ENCODE measurements at regions not wholly inside any gene's neighbourhood (a gene's known extent, or its start where the extent isn't known, plus 50 kb on each side); places are given as distances from the start of the nearest gene placed in this dataset.
"Not testable (repeated sequence)": the region's sequence is repeated elsewhere in the genome, so short reads cannot be mapped to it uniquely, and the experiment has no call there.

DNA sequence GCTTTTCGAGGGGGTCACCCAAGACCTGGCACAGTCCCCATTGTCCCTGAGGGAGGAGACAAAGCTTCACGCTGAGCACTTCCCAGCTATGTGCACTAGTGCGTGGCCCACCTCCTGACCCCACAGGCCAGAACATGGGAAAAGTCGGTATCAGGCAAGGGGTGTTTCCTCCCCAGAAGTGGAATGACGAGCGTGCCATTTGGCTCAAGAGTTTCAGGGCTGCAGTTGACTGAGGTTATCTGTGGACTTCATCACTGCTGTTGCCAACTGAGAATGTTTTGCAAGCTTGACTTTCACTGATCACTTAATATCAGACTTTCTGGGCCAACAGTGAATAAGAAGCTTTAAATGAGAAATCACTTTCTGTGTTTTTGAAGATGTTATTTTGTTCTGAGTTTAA, 137.0 kb upstream of the AFDN start (continued):
- no peak for TF ChIP-seq FIP1L1 (IDR thresholded peaks at IDR 0.05; ENCODE audit: borderline replicate concordance, insufficient read depth, low read depth, low read length)
- TF ChIP-seq TARDBP (CRISPR knock-in tag; IDR thresholded peaks at IDR 0.05), result no peak
- TF ChIP-seq DPF2 (CRISPR knock-in tag; IDR thresholded peaks at IDR 0.05; ENCODE audit: borderline replicate concordance, low read depth), result no peak

DNA sequence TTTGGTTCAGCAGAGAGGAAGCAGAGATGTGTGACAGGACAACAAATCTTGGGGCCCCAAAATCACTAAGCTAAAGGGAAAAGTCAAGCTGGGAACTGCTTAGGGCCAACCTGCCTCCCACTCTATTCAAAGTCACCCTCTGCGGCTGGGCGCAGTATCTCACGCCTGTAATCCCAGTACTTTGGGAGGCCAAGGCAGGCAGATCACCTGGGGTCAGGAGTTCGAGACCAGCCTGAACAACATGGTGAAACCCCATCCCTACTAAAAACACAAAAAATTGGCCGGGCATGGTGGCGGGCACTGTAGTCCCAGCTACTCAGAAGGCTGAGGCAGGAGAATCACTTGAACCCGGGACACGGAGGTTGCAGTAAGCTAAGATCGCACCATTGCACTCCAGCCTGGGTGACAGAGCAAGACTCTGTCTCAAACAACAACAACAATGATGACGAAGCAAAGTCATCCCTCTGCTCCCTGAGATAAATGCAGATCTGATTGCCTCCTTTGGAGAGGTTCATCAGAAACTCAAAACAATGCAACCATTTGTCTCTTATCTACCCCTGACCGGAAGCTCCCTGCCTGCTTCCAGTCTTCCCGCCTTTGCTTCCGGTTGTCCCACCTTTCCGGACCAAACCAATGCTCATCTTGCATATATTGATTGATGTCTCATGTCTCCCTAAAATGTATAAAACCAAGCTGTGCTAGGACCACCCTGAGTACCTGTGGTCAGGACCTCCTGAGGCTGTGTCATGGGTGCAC, 136.4 kb upstream of the AFDN start:
- FAIRE-seq; CTCF ChIA-PET (ENCODE audit: low intra/inter-chr PET ratio, low total read pairs); DNase-seq (ENCODE audit: low spot score); H3K9me3 ChIP-seq (ENCODE audit: low read length); H3K27ac ChIP-seq (ENCODE audit: extremely low read length, insufficient read depth, low read length); H3K27me3 ChIP-seq (ENCODE audit: control insufficient read depth in 1 of 2, insufficient read depth in 2 of 2, low read length in 2 of 2); H3K4me2 ChIP-seq (ENCODE audit: low read depth, low read length); H2AFZ ChIP-seq (ENCODE audit: low read length); H3K4me3 ChIP-seq (replicated peaks in 1 of 3; ENCODE audit: insufficient read depth in 1 of 3, low read depth in 2 of 3, low read length in 3 of 3); H4K20me1 ChIP-seq (ENCODE audit: insufficient read depth, low read length); in situ Hi-C loops (cut with HindIII; ENCODE audit: extremely low pct_ligation_motif_present, low pct_unique_long_range_greater_than_20kb); BruUV-seq (replicated peaks); H3K36me3 ChIP-seq (replicated peaks in 1 of 2; ENCODE audit: control insufficient read depth in 1 of 2, insufficient read depth in 2 of 2, low read length in 2 of 2); H3K9ac ChIP-seq (ENCODE audit: insufficient read depth, low read depth, low read length); H3K79me2 ChIP-seq (ENCODE audit: insufficient read depth, low read length); intact Hi-C loops (cut with micrococcal nuclease; ENCODE audit: unreplicated experiment); ATAC-seq; POLR2A ChIA-PET; TF ChIP-seq SOX6 (IDR thresholded peaks at IDR 0.05): not testable (repeated sequence)
- WGBS (ENCODE audit: low lambda C conversion rate), result 94% methylated on average over 14 of the region's 14 CpGs
- peaks cover 42% of the 10 kb centered on the region for H3K4me1 ChIP-seq (ENCODE audit: insufficient read depth, low read length)
- TF ChIP-seq, protein P1, sequence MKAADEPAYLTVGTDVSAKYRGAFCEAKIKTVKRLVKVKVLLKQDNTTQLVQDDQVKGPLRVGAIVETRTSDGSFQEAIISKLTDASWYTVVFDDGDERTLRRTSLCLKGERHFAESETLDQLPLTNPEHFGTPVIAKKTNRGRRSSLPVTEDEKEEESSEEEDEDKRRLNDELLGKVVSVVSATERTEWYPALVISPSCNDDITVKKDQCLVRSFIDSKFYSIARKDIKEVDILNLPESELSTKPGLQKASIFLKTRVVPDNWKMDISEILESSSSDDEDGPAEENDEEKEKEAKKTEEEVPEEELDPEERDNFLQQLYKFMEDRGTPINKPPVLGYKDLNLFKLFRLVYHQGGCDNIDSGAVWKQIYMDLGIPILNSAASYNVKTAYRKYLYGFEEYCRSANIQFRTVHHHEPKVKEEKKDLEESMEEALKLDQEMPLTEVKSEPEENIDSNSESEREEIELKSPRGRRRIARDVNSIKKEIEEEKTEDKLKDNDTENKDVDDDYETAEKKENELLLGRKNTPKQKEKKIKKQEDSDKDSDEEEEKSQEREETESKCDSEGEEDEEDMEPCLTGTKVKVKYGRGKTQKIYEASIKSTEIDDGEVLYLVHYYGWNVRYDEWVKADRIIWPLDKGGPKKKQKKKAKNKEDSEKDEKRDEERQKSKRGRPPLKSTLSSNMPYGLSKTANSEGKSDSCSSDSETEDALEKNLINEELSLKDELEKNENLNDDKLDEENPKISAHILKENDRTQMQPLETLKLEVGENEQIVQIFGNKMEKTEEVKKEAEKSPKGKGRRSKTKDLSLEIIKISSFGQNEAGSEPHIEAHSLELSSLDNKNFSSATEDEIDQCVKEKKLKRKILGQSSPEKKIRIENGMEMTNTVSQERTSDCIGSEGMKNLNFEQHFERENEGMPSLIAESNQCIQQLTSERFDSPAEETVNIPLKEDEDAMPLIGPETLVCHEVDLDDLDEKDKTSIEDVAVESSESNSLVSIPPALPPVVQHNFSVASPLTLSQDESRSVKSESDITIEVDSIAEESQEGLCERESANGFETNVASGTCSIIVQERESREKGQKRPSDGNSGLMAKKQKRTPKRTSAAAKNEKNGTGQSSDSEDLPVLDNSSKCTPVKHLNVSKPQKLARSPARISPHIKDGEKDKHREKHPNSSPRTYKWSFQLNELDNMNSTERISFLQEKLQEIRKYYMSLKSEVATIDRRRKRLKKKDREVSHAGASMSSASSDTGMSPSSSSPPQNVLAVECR (CRISPR knock-in tag; IDR thresholded peaks at IDR 0.05; ENCODE audit: borderline replicate concordance), result 0 out of 2 replicates have a peak, but pooled peaks have one; percentile 5
- peak; percentile 31; the same call in 1 of the 2 replicates for TF ChIP-seq SOX6 (CRISPR knock-in tag; IDR thresholded peaks at IDR 0.05)
- TF ChIP-seq, protein P2, sequence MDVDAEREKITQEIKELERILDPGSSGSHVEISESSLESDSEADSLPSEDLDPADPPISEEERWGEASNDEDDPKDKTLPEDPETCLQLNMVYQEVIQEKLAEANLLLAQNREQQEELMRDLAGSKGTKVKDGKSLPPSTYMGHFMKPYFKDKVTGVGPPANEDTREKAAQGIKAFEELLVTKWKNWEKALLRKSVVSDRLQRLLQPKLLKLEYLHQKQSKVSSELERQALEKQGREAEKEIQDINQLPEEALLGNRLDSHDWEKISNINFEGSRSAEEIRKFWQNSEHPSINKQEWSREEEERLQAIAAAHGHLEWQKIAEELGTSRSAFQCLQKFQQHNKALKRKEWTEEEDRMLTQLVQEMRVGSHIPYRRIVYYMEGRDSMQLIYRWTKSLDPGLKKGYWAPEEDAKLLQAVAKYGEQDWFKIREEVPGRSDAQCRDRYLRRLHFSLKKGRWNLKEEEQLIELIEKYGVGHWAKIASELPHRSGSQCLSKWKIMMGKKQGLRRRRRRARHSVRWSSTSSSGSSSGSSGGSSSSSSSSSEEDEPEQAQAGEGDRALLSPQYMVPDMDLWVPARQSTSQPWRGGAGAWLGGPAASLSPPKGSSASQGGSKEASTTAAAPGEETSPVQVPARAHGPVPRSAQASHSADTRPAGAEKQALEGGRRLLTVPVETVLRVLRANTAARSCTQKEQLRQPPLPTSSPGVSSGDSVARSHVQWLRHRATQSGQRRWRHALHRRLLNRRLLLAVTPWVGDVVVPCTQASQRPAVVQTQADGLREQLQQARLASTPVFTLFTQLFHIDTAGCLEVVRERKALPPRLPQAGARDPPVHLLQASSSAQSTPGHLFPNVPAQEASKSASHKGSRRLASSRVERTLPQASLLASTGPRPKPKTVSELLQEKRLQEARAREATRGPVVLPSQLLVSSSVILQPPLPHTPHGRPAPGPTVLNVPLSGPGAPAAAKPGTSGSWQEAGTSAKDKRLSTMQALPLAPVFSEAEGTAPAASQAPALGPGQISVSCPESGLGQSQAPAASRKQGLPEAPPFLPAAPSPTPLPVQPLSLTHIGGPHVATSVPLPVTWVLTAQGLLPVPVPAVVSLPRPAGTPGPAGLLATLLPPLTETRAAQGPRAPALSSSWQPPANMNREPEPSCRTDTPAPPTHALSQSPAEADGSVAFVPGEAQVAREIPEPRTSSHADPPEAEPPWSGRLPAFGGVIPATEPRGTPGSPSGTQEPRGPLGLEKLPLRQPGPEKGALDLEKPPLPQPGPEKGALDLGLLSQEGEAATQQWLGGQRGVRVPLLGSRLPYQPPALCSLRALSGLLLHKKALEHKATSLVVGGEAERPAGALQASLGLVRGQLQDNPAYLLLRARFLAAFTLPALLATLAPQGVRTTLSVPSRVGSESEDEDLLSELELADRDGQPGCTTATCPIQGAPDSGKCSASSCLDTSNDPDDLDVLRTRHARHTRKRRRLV (CRISPR knock-in tag; IDR thresholded peaks at IDR 0.05), result 0 out of 2 replicates have a peak, but pooled peaks have one; percentile 35
- TF ChIP-seq HIVEP1 (CRISPR knock-in tag; IDR thresholded peaks at IDR 0.05), result 0 out of 2 replicates have a peak, but pooled peaks have one; percentile 59
- TF ChIP-seq BORCS8-MEF2B (CRISPR knock-in tag; IDR thresholded peaks at IDR 0.05), result 0 out of 2 replicates have a peak, but pooled peaks have one; percentile 34
- TF ChIP-seq, protein P3, sequence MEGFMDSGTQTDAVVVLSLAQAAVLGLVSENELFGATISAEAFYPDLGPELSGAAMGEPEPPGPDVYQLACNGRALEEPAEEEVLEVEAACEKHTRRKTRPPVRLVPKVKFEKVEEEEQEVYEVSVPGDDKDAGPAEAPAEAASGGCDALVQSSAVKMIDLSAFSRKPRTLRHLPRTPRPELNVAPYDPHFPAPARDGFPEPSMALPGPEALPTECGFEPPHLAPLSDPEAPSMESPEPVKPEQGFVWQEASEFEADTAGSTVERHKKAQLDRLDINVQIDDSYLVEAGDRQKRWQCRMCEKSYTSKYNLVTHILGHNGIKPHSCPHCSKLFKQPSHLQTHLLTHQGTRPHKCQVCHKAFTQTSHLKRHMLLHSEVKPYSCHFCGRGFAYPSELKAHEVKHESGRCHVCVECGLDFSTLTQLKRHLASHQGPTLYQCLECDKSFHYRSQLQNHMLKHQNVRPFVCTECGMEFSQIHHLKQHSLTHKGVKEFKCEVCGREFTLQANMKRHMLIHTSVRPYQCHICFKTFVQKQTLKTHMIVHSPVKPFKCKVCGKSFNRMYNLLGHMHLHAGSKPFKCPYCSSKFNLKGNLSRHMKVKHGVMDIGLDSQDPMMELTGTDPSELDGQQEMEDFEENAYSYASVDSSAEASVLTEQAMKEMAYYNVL (CRISPR knock-in tag; IDR thresholded peaks at IDR 0.05; ENCODE audit: borderline replicate concordance), result 0 out of 2 replicates have a peak, but pooled peaks have one; percentile 48
